EH (cell line): ENCODE measurements at regions not wholly inside any gene's neighbourhood (a gene's known extent, or its start where the extent isn't known, plus 50 kb on each side); places are given as distances from the start of the nearest gene placed in this dataset.

Experiments used
- DNase-seq: peaks from one replicate; pipeline ENCODE4 v3.0.0-alpha.2; 2015; ENCODE audit warnings: low read depth

GRCh38 chr21:40985370-40985769 lies 138.4 kb upstream of the DSCAM start:
- DNase-seq: no peak

DNA sequence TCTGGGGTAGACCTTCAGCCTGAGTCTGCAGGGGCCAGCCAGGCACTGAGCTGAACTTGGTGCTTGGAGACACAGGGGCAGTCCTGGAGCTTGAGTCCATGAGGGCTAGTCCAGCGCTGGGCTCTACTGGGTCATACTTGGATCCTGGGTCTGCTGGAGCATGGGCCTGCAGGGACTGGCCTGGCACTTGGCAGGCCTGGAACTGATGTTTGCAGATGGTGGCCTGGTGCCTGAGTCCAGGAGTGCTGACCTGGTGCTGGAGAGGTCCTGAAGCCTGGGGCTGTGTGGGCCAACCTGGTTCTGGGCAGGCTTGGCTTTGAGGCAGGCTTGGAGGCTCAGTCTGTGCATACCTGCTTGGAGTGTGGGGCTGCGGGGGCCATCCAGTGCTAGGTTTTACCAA lies 143.4 kb upstream of the DSCAM start:
- no peak for DNase-seq

DNA sequence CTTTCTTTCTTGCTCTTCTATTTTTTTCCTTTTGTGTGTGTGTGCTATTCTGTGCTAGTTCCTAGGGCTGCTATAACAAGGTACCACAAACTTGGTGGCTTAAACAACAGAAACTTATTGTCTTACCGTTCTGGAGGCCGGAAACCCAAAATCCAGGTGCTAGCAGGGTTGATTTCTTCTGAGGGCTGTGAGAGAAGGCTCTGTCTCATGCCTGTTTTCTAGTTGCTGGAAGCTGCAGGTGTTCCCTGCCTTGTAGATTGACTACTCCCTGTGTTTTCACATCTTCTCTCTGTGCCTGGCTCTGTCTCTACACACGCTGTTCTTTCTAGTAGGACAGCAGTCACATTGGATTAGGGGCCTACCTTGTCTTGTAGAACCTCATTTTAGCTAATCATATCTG lies 150.9 kb upstream of the DSCAM start:
- DNase-seq: no peak

DNA sequence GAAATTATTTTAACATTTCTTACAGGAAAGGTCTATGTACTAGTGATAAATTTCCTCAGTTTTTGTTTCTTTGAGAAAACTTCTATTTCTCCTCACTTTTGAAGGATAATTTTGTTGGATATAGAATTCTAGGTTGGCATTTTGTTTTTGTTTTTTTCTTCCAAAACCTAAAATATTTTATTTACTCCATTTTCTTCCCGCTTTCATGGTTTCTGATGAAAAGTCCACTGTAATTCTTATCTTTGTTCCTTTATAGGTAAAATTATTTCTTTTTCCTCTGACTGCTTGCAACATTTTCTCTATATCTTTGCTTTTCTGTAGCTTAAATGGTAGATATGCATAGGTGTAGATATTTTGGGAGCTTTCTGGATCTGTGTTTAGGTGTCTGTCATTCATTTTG lies 153.9 kb upstream of the DSCAM start:
- no peak for DNase-seq

- no peak for DNase-seq
These were observed 159.7 kb upstream of the DSCAM start for GRCh38 chr21:41006636-41007035.

GRCh38 chr21:41008351-41008750 lies 159.6 kb upstream of the BACE2 start:
- no peak for DNase-seq

DNA sequence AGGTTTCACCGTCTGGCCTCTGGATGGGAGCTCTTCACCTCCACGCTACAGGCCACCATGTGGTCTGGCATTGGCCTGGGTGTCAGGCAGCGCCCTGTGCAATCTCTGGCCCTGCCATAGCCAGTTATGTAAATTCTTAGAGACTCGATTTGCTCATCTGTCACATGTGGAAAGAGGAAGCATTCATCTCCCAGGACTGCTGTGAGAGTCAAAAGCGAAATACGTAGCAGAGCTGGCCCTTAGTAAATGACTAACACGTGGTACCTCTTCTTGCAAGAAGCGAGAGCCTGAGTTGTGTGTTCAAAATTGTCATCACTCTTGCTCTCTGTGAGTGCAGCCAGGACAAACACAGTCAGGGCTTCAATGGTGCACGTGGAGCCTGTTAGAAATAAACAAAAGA lies 159.0 kb upstream of the BACE2 start:
- no peak for DNase-seq

GRCh38 chr21:41009398-41010100 lies 158.4 kb upstream of the BACE2 start:
- DNase-seq: no peak

GRCh38 chr21:41010101-41010435 lies 157.9 kb upstream of the BACE2 start:
- no peak for DNase-seq

DNA sequence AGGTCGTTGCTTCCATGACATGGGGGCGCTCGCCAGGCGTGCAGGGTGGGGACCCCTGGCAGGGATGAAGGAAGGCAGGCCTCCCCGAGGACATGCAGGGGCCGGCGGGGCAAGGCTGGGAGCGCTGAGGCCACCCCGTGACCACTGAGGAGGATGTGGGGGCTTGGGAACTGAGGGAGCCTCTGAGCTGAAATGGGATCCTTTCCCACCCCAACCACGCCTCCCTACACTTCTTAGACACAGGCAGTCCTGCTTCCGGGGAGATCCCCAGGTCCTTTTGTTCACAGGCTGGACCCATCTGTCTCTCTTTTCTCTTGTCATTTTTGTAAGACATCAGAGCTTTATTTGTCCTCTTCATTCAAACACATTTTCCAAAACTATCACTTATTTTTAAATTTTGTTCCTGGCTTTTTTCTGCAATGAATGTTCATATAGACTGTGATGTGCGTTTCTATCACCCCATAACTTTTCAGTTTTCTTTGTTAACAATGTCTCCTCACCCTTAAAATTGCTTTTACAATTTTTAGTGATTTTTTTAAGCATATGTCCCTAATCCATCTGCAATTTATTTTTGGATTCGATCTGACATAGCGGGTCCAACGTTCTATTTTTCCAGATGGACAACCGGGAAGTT lies 156.7 kb upstream of the BACE2 start:
- DNase-seq: no peak

DNA sequence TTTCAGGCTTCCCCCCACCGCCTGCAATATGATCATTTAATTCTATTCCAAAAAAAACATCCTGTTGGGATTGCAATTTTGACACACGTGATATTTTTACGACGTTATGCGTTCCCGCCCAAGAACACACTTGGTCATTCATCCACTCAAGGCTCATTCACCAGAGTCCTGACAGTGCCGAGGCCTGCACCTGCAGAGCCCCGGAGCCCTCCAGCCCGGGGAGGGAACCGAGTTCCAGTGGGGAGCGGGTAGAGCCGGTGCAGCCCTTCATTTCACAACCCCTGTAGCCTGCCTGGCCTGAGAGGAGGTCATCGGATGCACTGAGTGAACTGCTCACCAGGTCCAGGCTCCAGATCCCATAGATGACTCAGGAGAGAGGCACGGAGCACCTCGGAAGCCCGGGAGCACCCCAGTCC lies 156.0 kb upstream of the BACE2 start:
- no peak for DNase-seq

DNA sequence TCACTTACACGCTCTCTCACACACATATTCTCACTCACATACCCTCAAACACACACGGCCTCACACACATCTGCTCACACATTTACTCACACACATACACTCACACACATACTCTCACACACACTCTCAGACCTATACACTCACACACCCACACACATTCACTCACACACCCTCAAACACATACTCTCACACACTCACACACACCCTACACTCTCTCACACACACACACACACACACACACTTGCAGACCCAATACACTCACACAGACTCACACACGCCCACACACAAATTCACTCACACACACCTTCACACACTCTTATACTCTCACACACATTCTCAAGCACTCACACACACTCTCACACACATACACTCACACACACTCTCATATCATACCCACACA lies 155.5 kb upstream of the BACE2 start:
- no peak for DNase-seq

DNA sequence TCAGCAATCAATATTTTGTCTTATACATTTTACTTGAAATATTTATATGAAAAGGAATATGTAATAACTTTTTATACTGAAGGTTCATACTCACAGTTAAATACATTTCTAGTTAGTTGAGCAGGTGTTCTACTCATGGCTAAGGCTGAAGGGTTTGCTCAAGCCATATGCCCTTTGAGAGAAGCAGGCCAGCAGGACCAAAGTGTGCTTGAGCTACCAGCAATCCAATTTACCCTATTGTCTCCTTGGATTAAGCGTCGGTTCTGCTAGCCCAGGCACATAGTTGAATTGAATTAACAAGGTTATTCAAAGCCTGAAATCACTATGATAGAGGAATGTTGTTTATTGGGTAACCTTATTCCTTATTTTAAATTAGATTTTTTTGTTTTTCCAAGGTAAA lies 151.5 kb upstream of the BACE2 start:
- DNase-seq: no peak

DNA sequence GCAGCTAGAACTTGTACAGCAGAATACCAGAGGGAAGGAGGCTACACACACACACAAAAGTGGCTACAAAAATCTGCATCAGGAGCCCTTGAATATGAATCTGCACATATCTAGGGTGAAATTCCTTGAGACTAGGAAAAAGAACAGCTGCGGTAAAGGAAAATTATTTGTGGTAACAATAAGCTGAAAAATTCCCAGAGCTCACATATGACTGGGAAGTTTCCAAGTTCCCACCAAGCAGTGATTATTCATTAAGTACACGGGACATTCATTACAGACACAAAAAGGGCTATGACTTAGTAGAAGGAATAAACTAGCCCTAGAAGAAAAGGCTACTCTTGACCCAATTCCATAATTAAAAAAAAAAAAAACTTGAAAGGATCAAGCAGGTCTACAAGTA lies 149.5 kb upstream of the BACE2 start:
- DNase-seq: no peak

- DNase-seq: no peak
These were observed 144.0 kb upstream of the BACE2 start for GRCh38 chr21:41023936-41024335.

GRCh38 chr21:41024341-41024740 lies 143.6 kb upstream of the BACE2 start:
- no peak for DNase-seq

DNA sequence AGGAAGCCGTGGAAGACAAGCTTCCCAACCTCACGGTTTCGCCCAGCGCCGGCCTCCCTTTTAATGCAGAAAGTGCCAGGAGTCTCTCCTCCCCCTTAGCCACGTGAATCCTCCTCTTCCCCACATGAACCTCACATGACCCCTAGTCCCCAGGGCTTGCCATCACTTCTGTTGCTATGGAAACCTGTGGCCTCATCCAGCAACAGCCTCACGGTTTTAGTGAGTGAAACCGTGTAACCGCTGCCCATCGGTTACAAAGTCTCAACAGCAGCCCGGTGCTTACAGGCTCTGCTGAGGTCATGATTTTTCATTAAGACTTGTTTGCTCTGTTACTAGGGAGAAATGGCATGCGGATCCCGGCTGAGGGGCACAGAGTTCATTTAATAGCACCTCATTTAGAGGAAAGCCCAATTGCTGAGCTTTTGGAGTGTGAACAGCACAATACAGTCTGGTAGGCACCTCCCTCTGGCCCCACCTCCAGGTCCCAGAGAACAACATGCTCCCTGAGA lies 143.2 kb upstream of the BACE2 start:
- no peak for DNase-seq

DNA sequence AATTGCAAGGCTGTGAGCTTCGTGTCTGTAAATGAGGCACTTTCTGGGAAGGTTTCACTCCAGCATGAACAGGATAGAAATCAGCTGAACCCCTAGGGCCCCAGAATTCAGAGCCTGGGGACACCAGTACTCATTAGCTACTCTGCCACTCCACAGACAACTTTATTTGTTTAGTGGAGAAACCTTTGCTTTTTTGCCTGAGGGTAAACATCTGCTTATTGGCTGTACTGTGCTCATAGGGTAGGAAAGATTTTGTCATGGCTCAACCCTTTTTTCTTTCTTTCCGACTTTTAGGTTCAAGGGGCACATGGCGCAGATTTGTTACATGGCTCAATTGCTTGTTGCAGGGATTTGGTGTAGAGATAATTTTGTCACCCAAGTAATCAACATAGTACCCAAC lies 138.4 kb upstream of the BACE2 start:
- DNase-seq: no peak

DNA sequence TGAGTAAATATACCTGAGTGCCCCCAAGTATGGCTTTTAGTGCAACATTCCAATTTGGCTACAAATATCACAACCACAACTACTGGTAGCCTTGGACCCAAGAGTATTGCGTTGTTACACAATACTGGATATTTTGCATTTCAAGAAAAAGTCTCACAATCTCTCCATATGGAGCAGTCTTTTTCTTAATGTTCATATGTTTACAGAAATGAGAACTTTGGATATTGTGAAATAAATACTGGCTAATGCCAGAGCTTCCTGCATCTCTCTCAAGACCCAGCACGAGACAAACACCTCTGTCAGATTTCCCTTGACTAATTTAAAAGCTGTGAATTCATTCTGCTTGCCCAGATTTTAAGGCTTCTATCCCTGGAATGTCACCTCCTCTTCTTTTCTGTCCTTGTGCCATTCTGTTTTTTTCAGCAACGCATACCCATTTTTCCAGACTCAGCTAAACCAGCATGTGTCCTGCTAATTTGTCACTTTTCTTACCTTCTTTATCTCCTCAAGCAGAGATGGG lies 136.2 kb upstream of the BACE2 start:
- DNase-seq: no peak

DNA sequence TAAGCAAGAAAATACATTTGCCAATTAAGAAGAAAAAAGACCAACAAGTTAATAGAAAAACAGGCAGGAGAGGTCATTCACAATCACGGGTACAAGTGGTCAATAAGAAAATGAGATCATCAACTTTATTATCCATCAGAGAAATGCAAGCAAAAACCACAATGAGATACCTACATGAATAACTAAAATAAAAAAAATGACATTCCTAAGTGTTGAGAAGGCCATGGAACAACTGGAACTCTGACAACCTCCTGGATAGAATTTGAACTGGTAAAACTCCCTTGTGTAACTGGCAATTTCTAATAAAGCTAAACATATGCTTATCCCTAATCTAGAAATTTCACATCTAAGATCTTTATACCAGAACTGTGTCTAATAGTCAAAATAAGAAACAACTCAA lies 135.4 kb upstream of the BACE2 start:
- DNase-seq: peak; percentile 32

DNA sequence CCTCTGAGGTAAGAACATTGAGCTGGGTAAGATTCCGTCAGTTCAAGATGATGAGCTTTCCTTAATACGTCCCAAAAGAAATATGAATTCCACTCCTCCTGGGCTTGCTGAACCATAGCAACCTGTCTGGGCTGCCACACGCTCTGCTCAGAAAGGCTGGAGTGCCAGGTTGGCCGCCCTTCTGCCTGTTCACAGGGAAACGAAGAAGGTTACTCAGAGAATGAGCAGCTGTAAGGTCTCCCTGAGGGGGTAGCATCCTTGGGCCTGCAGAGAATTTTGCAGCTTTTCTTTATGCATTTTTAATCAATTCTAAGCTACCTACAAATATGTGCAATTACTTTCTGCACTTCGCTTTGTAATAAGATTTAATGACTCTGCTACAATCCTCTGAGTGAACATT lies 130.7 kb upstream of the BACE2 start:
- no peak for DNase-seq

GRCh38 chr21:41037936-41038335 lies 130.0 kb upstream of the BACE2 start:
- no peak for DNase-seq

DNA sequence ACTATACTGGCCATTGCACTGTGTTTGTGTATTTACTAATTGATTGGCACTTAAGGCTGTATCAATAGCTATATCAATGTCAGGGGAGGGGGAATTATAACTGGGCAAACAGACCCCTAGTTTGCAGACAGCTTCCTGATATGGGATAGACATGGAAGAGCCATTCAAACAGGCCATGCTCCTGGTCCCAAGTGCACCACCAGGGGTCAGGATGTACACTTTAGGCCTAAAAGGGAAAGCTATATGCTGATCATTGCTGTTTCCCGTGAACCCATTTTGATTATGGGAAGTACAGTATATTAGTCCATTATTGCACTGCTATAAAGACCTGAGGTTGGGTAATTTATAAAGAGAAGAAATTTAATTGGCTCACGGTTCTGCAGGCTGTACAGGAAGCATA lies 124.9 kb upstream of the BACE2 start:
- peak; percentile 14 for DNase-seq
